ENCODE measurements at regions not wholly inside any gene's neighbourhood (a gene's known extent, or its start where the extent isn't known, plus 50 kb on each side); places are given as distances from the start of the nearest gene placed in this dataset.

DNA sequence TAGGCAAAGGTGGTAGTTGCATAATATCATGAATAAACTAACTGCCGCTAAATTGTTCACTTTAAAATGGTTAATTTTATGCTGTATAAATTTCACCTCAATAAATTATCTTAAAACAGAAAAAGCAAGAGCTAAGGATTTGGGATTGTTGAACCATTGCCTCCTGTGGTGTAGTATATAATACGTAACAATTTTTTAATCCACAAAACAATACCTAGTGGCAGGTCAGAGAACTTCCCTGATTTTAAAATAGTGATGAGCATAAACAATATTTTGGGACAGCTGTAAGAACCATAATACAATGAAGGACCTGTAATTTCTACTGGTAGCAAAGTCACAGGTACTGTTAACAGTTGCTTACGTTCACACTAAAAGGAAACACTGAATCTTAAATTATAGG is 161.9 kb upstream of the PRNP start:
- intact Hi-C loops (cut with micrococcal nuclease; ENCODE audit: unreplicated experiment), result no loop called here
- POLR2A ChIA-PET, result no interaction called here

More for the DNA sequence above, 161.9 kb upstream of the PRNP start:
- H3K4me3 ChIP-seq, result no peak overlapping the region
- FAIRE-seq (no peak), ATAC-seq (no peak), DNase-seq (ENCODE audit: low read depth, low spot score) (no peak)
- H3K36me3 ChIP-seq (ENCODE audit: control insufficient read depth in 2 of 2, insufficient read depth in 2 of 2, low read length in 1 of 2), result no peaks in the 10 kb centered on the region
- no TSS peak for BruUV-seq (replicated peaks)
- no peaks in the 10 kb centered on the region for H3K9me3 ChIP-seq (replicated peaks; ENCODE audit: control insufficient read depth, insufficient read depth, low read length)
- in situ Hi-C loops (cut with MboI), result no loop called here
- no peaks in the 10 kb centered on the region for H4K20me1 ChIP-seq (ENCODE audit: control insufficient read depth, insufficient read depth)
- RAD21 ChIA-PET (ENCODE audit: unreplicated experiment), result no interaction called here
- CTCF ChIA-PET, result no interaction called here
- TF ChIP-seq, protein P1, sequence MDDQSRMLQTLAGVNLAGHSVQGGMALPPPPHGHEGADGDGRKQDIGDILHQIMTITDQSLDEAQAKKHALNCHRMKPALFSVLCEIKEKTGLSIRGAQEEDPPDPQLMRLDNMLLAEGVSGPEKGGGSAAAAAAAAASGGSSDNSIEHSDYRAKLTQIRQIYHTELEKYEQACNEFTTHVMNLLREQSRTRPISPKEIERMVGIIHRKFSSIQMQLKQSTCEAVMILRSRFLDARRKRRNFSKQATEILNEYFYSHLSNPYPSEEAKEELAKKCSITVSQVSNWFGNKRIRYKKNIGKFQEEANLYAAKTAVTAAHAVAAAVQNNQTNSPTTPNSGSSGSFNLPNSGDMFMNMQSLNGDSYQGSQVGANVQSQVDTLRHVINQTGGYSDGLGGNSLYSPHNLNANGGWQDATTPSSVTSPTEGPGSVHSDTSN (IDR thresholded peaks at IDR 0.05; ENCODE audit: insufficient replicate concordance, low read depth, low read length), result no peak
- TF ChIP-seq NR2C1 (IDR thresholded peaks at IDR 0.05) (no peak), POLR2A (IDR thresholded peaks at IDR 0.05; ENCODE audit: low read depth, low read length) (no peak), ZNF207 (IDR thresholded peaks at IDR 0.05; ENCODE audit: borderline replicate concordance) (no peak), FOXK2 (IDR thresholded peaks at IDR 0.05) (no peak), TCF12 (IDR thresholded peaks at IDR 0.05; ENCODE audit: low read depth, low read length) (no peak), GABPA (IDR thresholded peaks at IDR 0.05; ENCODE audit: low read depth) (no peak), MEF2B (IDR thresholded peaks at IDR 0.05; ENCODE audit: partially characterized antibody, poor library complexity, severe bottlenecking) (no peak), BACH1 (IDR thresholded peaks at IDR 0.05; ENCODE audit: borderline replicate concordance) (no peak), SREBF1 (IDR thresholded peaks at IDR 0.05; ENCODE audit: low read length) (no peak), NFIC (IDR thresholded peaks at IDR 0.05; ENCODE audit: low read depth, low read length) (no peak), ZBED1 (IDR thresholded peaks at IDR 0.05; ENCODE audit: borderline replicate concordance) (no peak), ATF7 (IDR thresholded peaks at IDR 0.05; ENCODE audit: low read depth) (no peak), MTA3 (IDR thresholded peaks at IDR 0.05; ENCODE audit: borderline replicate concordance, low read length) (no peak), TARDBP (IDR thresholded peaks at IDR 0.05; ENCODE audit: borderline replicate concordance) (no peak), PML (IDR thresholded peaks at IDR 0.05; ENCODE audit: low read length) (no peak)
- TF ChIP-seq, protein P2, sequence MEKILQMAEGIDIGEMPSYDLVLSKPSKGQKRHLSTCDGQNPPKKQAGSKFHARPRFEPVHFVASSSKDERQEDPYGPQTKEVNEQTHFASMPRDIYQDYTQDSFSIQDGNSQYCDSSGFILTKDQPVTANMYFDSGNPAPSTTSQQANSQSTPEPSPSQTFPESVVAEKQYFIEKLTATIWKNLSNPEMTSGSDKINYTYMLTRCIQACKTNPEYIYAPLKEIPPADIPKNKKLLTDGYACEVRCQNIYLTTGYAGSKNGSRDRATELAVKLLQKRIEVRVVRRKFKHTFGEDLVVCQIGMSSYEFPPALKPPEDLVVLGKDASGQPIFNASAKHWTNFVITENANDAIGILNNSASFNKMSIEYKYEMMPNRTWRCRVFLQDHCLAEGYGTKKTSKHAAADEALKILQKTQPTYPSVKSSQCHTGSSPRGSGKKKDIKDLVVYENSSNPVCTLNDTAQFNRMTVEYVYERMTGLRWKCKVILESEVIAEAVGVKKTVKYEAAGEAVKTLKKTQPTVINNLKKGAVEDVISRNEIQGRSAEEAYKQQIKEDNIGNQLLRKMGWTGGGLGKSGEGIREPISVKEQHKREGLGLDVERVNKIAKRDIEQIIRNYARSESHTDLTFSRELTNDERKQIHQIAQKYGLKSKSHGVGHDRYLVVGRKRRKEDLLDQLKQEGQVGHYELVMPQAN (conservative IDR thresholded peaks at IDR 0.05), result no peak
- no peaks in the 10 kb centered on the region for H3K79me2 ChIP-seq (ENCODE audit: control insufficient read depth, insufficient read depth, low read length)
- SMC1A ChIA-PET (ENCODE audit: uncharacterized antibody, unreplicated experiment), result no interaction called here
- H3K4me1 ChIP-seq (ENCODE audit: control insufficient read depth, insufficient read depth, low read length), result no peaks in the 10 kb centered on the region
- H3K4me2 ChIP-seq (ENCODE audit: control insufficient read depth, insufficient read depth), result no peak overlapping the region
- no peak overlapping the region for H3K27ac ChIP-seq (ENCODE audit: control insufficient read depth, insufficient read depth)
- WGBS (ENCODE audit: insufficient coverage, insufficient replicate concordance, low lambda C conversion rate, missing lambda C conversion rate), result 56% methylated on average over 3 of the region's 3 CpGs
- H2AFZ ChIP-seq (ENCODE audit: control insufficient read depth, low read depth, low read length), result no peak overlapping the region
- no peak overlapping the region for H3K9ac ChIP-seq (ENCODE audit: control insufficient read depth, insufficient read depth, low read length)
- H3K27me3 ChIP-seq (replicated peaks in 1 of 2; ENCODE audit: control insufficient read depth in 2 of 2, insufficient read depth in 2 of 2, low read length in 1 of 2), result no peaks in the 10 kb centered on the region

Data from GM12878 (cell line).